AG10803 (cell line): ENCODE measurements at regions not wholly inside any gene's neighbourhood (a gene's known extent, or its start where the extent isn't known, plus 50 kb on each side); places are given as distances from the start of the nearest gene placed in this dataset.

Experiments
- DNase-seq: peaks from one replicate; pipeline ENCODE4 v3.0.0; 2010; ENCODE audit warnings: low read depth
- H3K4me3 ChIP-seq: 2 replicates; pipeline ENCODE4 v1.5.1; 2011; ENCODE audit warnings: mild to moderate bottlenecking, low read length, control low read depth
- CTCF ChIP-seq: conservative IDR thresholded peaks from 2 replicates; pipeline ENCODE4 v1.5.1; 2011; ENCODE audit warnings: mild to moderate bottlenecking, low read length, control low read depth, inconsistent platforms

- H3K4me3 ChIP-seq, result no peak overlapping the region
- DNase-seq, result no peak
- TF ChIP-seq CTCF, result no peak
These were observed 135.2 kb upstream of the RUNX3 start for GRCh38 chr1:25065321-25065721.

- no peak for DNase-seq
- H3K4me3 ChIP-seq, result no peak overlapping the region
- TF ChIP-seq CTCF, result no peak
These were observed 134.6 kb upstream of the RUNX3 start for GRCh38 chr1:25064465-25065240.

- H3K4me3 ChIP-seq, result no peak overlapping the region
- TF ChIP-seq CTCF, result no peak
- no peak for DNase-seq
These were observed 133.7 kb upstream of the RUNX3 start for GRCh38 chr1:25063591-25064416.

- TF ChIP-seq CTCF, result no peak
- no peak overlapping the region for H3K4me3 ChIP-seq
- DNase-seq, result no peak
These were observed 132.7 kb upstream of the RUNX3 start for GRCh38 chr1:25062621-25063255.

GRCh38 chr1:25061261-25061995 is 131.4 kb upstream of the RUNX3 start:
- H3K4me3 ChIP-seq, result no peak overlapping the region
- TF ChIP-seq CTCF, result no peak
- no peak for DNase-seq

GRCh38 chr1:25057188-25057587 is 127.1 kb upstream of the RUNX3 start:
- no peak overlapping the region for H3K4me3 ChIP-seq
- no peak for DNase-seq
- TF ChIP-seq CTCF, result no peak
